ENCODE measurements at regions not wholly inside any gene's neighbourhood (a gene's known extent, or its start where the extent isn't known, plus 50 kb on each side); places are given as distances from the start of the nearest gene placed in this dataset.

DNA sequence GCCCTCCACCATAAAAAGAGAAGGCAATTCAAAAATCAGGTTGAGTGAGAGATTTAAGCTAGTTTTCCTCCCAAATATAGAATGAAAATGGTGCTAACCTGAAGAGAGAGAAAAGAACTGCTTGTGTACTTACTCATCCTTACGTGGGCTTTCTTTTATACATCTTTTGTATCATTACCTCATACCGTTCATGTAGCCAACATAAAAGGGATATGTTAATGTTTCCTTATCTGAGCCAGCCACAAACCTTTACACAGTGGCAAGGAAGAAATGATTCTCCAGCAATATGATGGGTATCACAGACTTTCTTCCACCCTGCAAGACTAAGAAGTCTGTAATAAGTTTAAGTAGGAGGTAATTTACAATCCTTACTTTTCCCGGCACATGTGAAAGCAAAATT is 600.8 kb upstream of the ZNF385D start:
- CTCF ChIA-PET = no interaction called here
- intact Hi-C loops (cut with micrococcal nuclease) = no loop called here
- POLR2A ChIA-PET = no interaction called here
- H4K20me1 ChIP-seq (ENCODE audit: insufficient read depth) = no peaks in the 10 kb centered on the region
- DNase-seq (ENCODE audit: low read depth, low spot score) (no peak), ATAC-seq (no peak)
- H3K9me2 ChIP-seq (ENCODE audit: insufficient read depth) = no peaks in the 10 kb centered on the region
- H3K9me3 ChIP-seq (ENCODE audit: control insufficient read depth in 1 of 2, insufficient read depth in 1 of 2, low read depth in 1 of 2, low read length in 2 of 2) = peaks cover 9 to 20% of the 10 kb centered on the region in 2 experiments; a peak in 2 of 4 replicates
- no peaks in the 10 kb centered on the region for H3K4me1 ChIP-seq (ENCODE audit: control insufficient read depth in 1 of 2, insufficient read depth in 2 of 2, low read length in 2 of 2)
- H3K4me2 ChIP-seq (ENCODE audit: low read length) = no peak overlapping the region
- BruUV-seq (replicated peaks) = no TSS peak
- H3K36me3 ChIP-seq (ENCODE audit: control insufficient read depth in 1 of 2, insufficient read depth in 2 of 2, low read length in 2 of 2) = no peaks in the 10 kb centered on the region
- RAD21 ChIA-PET (ENCODE audit: low non-redundant PET in 1 of 2, low total read pairs in 2 of 2, uncharacterized antibody in 2 of 2, unreplicated experiment in 2 of 2) = no interaction called here
- no peak overlapping the region for H2AFZ ChIP-seq (ENCODE audit: low read depth, low read length, poor library complexity, severe bottlenecking)
- H3K27me3 ChIP-seq (ENCODE audit: insufficient read depth, low read length) = no peaks in the 10 kb centered on the region
- H3K79me2 ChIP-seq (ENCODE audit: insufficient read depth, low read length) = no peaks in the 10 kb centered on the region
- H3K4me3 ChIP-seq (replicated peaks in 1 of 2; ENCODE audit: low read depth in 1 of 2, low read length in 2 of 2) = no peak overlapping the region
- TF ChIP-seq POLR2AphosphoS5 (IDR thresholded peaks at IDR 0.05; ENCODE audit: low read depth, low read length) (no peak), ELF1 (IDR thresholded peaks at IDR 0.05; ENCODE audit: borderline replicate concordance, low read depth) (no peak), YY1 (IDR thresholded peaks at IDR 0.05; ENCODE audit: extremely low read depth, insufficient replicate concordance, low read depth, low read length) (no peak), ZNF274 (IDR thresholded peaks at IDR 0.05; ENCODE audit: low read depth, low read length) (no peak)
- no peak overlapping the region for H3K9ac ChIP-seq (ENCODE audit: low read length)
- no peak overlapping the region for H3K27ac ChIP-seq (ENCODE audit: low read depth, low read length)

DNA sequence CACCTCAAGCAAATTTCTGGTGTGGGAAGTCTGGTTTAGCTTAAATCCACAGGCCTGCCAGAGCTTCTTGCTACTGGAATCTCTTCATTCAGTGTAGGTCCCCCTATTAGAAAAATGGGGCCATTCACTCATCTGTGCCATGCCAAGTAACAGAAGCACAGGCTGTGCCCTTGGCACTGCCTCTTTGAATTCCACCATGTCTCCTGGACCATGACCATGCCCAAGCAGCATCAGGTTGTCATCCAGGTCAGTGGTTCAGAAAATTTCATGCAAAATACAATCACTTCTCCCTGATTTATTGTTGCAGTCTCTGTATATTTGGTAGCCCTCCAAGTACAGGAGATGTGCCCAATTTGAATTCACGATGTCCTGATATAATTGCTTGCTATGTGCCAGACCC is 602.1 kb upstream of the ZNF385D start:
- POLR2A ChIA-PET = no interaction called here
- RAD21 ChIA-PET (ENCODE audit: low non-redundant PET in 1 of 2, low total read pairs in 2 of 2, uncharacterized antibody in 2 of 2, unreplicated experiment in 2 of 2) = no interaction called here
- H3K4me1 ChIP-seq (ENCODE audit: control insufficient read depth in 1 of 2, insufficient read depth in 2 of 2, low read length in 2 of 2) = no peaks in the 10 kb centered on the region
- ATAC-seq = no peak
- H3K79me2 ChIP-seq (ENCODE audit: insufficient read depth, low read length) = no peaks in the 10 kb centered on the region
- H3K4me3 ChIP-seq (replicated peaks in 1 of 2; ENCODE audit: low read depth in 1 of 2, low read length in 2 of 2) = no peak overlapping the region
- no TSS peak for BruUV-seq (replicated peaks)
- H3K9ac ChIP-seq (ENCODE audit: low read length) = no peak overlapping the region
- H3K4me2 ChIP-seq (ENCODE audit: low read length) = no peak overlapping the region
- DNase-seq (ENCODE audit: low read depth, low spot score) = no peak
- no peaks in the 10 kb centered on the region for H3K27me3 ChIP-seq (ENCODE audit: insufficient read depth, low read length)
- no peak overlapping the region for H2AFZ ChIP-seq (ENCODE audit: low read depth, low read length, poor library complexity, severe bottlenecking)
- H3K36me3 ChIP-seq (ENCODE audit: control insufficient read depth in 1 of 2, insufficient read depth in 2 of 2, low read length in 2 of 2) = no peaks in the 10 kb centered on the region
- intact Hi-C loops (cut with micrococcal nuclease) = no loop called here
- H4K20me1 ChIP-seq (ENCODE audit: insufficient read depth) = no peaks in the 10 kb centered on the region
- H3K9me3 ChIP-seq (ENCODE audit: control insufficient read depth in 1 of 2, insufficient read depth in 1 of 2, low read depth in 1 of 2, low read length in 2 of 2) = peaks cover 9 to 12% of the 10 kb centered on the region in 2 experiments; a peak in 2 of 4 replicates
- H3K9me2 ChIP-seq (ENCODE audit: insufficient read depth) = no peaks in the 10 kb centered on the region
- CTCF ChIA-PET = no interaction called here
- no peak for TF ChIP-seq CTCF (IDR thresholded peaks at IDR 0.05 in 2 of 3, conservative IDR thresholded peaks at IDR 0.05 in 1 of 3; ENCODE audit: borderline replicate concordance in 1 of 3, insufficient read depth in 1 of 3, low read depth in 2 of 3, low read length in 2 of 3)
- TF ChIP-seq, protein P1, sequence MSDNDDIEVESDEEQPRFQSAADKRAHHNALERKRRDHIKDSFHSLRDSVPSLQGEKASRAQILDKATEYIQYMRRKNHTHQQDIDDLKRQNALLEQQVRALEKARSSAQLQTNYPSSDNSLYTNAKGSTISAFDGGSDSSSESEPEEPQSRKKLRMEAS (IDR thresholded peaks at IDR 0.05) = no peak
- no peak for TF ChIP-seq YY1 (IDR thresholded peaks at IDR 0.05; ENCODE audit: extremely low read depth, insufficient replicate concordance, low read depth, low read length)
- no peak for TF ChIP-seq CEBPB (IDR thresholded peaks at IDR 0.05; ENCODE audit: low read depth)
- TF ChIP-seq ELF1 (IDR thresholded peaks at IDR 0.05; ENCODE audit: borderline replicate concordance, low read depth) = no peak
- TF ChIP-seq ZFX (IDR thresholded peaks at IDR 0.05) = no peak
- no peak for TF ChIP-seq CBX3 (IDR thresholded peaks at IDR 0.05; ENCODE audit: low read depth)
- no peak for TF ChIP-seq POLR2AphosphoS5 (IDR thresholded peaks at IDR 0.05; ENCODE audit: low read depth, low read length)
- no peak for TF ChIP-seq EGR1 (IDR thresholded peaks at IDR 0.05; ENCODE audit: low read depth)
- TF ChIP-seq, protein P2, sequence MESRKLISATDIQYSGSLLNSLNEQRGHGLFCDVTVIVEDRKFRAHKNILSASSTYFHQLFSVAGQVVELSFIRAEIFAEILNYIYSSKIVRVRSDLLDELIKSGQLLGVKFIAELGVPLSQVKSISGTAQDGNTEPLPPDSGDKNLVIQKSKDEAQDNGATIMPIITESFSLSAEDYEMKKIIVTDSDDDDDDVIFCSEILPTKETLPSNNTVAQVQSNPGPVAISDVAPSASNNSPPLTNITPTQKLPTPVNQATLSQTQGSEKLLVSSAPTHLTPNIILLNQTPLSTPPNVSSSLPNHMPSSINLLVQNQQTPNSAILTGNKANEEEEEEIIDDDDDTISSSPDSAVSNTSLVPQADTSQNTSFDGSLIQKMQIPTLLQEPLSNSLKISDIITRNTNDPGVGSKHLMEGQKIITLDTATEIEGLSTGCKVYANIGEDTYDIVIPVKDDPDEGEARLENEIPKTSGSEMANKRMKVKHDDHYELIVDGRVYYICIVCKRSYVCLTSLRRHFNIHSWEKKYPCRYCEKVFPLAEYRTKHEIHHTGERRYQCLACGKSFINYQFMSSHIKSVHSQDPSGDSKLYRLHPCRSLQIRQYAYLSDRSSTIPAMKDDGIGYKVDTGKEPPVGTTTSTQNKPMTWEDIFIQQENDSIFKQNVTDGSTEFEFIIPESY (IDR thresholded peaks at IDR 0.05; ENCODE audit: extremely low read depth, insufficient replicate concordance, low read length) = no peak
- no peak for TF ChIP-seq EZH2 (IDR thresholded peaks at IDR 0.05)
- no peak for TF ChIP-seq SRF (IDR thresholded peaks at IDR 0.05; ENCODE audit: low read depth)
- no peak for TF ChIP-seq RAD21 (IDR thresholded peaks at IDR 0.05; ENCODE audit: low read depth)
- no peak for TF ChIP-seq FOSL1 (IDR thresholded peaks at IDR 0.05; ENCODE audit: low read depth)
- no peak overlapping the region for H3K27ac ChIP-seq (ENCODE audit: low read depth, low read length)
